Adrenal gland (tissue), 9 donors: ENCODE measurements at regions not wholly inside any gene's neighbourhood (a gene's known extent, or its start where the extent isn't known, plus 50 kb on each side); places are given as distances from the start of the nearest gene placed in this dataset.

Experiments
- DNase-seq, 7 donors: peaks; one replicate each; pipeline ENCODE4 v3.0.0-alpha.2; 2019 to 2020
- H3K27ac ChIP-seq, 5 donors: fragments of 200-600 bp; sonication (generic) in 4 of 5; 1 replicate in 3 of 5; 2 replicates in 2 of 5; pipeline versions ENCODE4 v1.5.1 to v1.8.0; 2016 to 2020; ENCODE audit warnings: mild to moderate bottlenecking in 1 of 5
- H3K27me3 ChIP-seq: fragments of 200-600 bp; 2 replicates; pipeline ENCODE4 v1.8.0; 2021
- H3K36me3 ChIP-seq, 2 donors: fragments of 200-600 bp; replicated peaks in 1 of 2; 1 replicate in 1 of 2; 2 replicates in 1 of 2; pipeline versions ENCODE4 v1.5.1 to v1.8.0; 2018 to 2022
- H3K4me1 ChIP-seq, 2 donors: fragments of 200-600 bp; replicated peaks in 1 of 2; 1 replicate in 1 of 2; 2 replicates in 1 of 2; pipeline versions ENCODE4 v1.5.1 to v1.8.0; 2018 to 2021
- H3K4me3 ChIP-seq, 4 donors: fragments of 200-600 bp; sonication (generic) in 3 of 4; one replicate each; pipeline ENCODE4 v1.5.1; 2016 to 2018
- H3K9me3 ChIP-seq, 3 donors: fragments of 200-600 bp; sonication (generic) in 1 of 3; replicated peaks in 1 of 3; 1 replicate in 2 of 3; 2 replicates in 1 of 3; pipeline versions ENCODE4 v1.5.1 to v1.8.0; 2016 to 2021
- CTCF ChIP-seq, 6 experiments: fragments of 450-650 bp in 4 of 6; fragments of 200-600 bp in 2 of 6; sonication (generic) in 1 of 6; IDR thresholded peaks; 1 replicate in 5 of 6; 2 replicates in 1 of 6; pipeline versions ENCODE4 v1.5.1 to v1.8.0; 2016 to 2021; ENCODE audit warnings: antibody characterized with exemption in 6 of 6, mild to moderate bottlenecking in 2 of 6, moderate library complexity in 1 of 6
- POLR2A ChIP-seq, 2 donors: fragments of 450-650 bp; IDR thresholded peaks; one replicate each; pipeline ENCODE4 v1.6.1; 2017; ENCODE audit warnings: antibody characterized with exemption in 2 of 2, mild to moderate bottlenecking in 2 of 2, moderate library complexity in 1 of 2
- WGBS, 4 donors: extraction: QIAGEN DNeasy Blood & Tissue Kit in 2 of 4; methylation state at CpG; one replicate each; pipeline versions ENCODE4 v1.1.5 to v1.1.7; 2013 to 2017; 5-methylcytosine and 5-hydroxymethylcytosine counted together
- intact Hi-C, 2 donors: fragments of 100-400 bp; cut with DNase I; formaldehyde crosslinking; loops; one replicate each; pipeline versions ENCODE4 v1.14.1 to v1.15.0; 2022 to 2023
- donor health status: healthy with polysubstance abuse.
- donor health status: Bipolar disorder and iron deficiency.
- donor health status: DM: yes; HTN: yes; CAD: no.
- donor health status: DM: no; HTN: no; CAD: no.
- donor health status: DM: no; HTN: no; CAD: no.

GRCh38 chr12:124476011-124476400 is 91.4 kb downstream of the NCOR2 start:
- peaks cover 0 to 22% of the 10 kb centered on the region in 2 donors for H3K4me1 ChIP-seq
- TF ChIP-seq CTCF (IDR thresholded peaks at IDR 0.05) (no peak), POLR2A (IDR thresholded peaks at IDR 0.05) (no peak)
- H3K9me3 ChIP-seq: no peaks in the 10 kb centered on the region
- H3K4me3 ChIP-seq: no peak overlapping the region
- no peak for DNase-seq
- H3K27ac ChIP-seq: no peak overlapping the region
- WGBS, 4 donors: 97 to 100% (median 97%) methylated on average over 7 to 10 of the region's 10 CpGs
- H3K36me3 ChIP-seq: peaks cover 0 to 39% of the 10 kb centered on the region in 2 donors
- H3K27me3 ChIP-seq: no peaks in the 10 kb centered on the region
- intact Hi-C loops: no loop called here

GRCh38 chr12:124475295-124476010 is 92.0 kb downstream of the NCOR2 start:
- H3K4me1 ChIP-seq: peaks cover 0 to 22% of the 10 kb centered on the region in 2 donors
- H3K9me3 ChIP-seq: no peaks in the 10 kb centered on the region
- peak overlapping the region in 2 of 5 donors; percentile 10 to 14 for H3K27ac ChIP-seq
- intact Hi-C loops: no loop called here
- no peak overlapping the region for H3K4me3 ChIP-seq
- H3K27me3 ChIP-seq: no peaks in the 10 kb centered on the region
- peak in 3 of 7 donors; percentile 45 to 61 (median 51) for DNase-seq
- WGBS, 4 donors: 65 to 73% (median 69%) methylated on average over 13 to 14 of the region's 14 CpGs
- TF ChIP-seq POLR2A (IDR thresholded peaks at IDR 0.05): no peak
- no peak for TF ChIP-seq CTCF (IDR thresholded peaks at IDR 0.05)
- peaks cover 0 to 45% of the 10 kb centered on the region in 2 donors for H3K36me3 ChIP-seq

- Histone ChIP-seq H3K27me3 (no peaks in the 10 kb centered on the region), H3K9me3 (no peaks in the 10 kb centered on the region), H3K36me3 (peaks cover 0 to 44% of the 10 kb centered on the region in 2 donors), H3K27ac (peak overlapping the region in 2 of 5 donors; percentile 10 to 14), H3K4me1 (peaks cover 0 to 14% of the 10 kb centered on the region in 2 donors), H3K4me3 (no peak overlapping the region)
- DNase-seq: no peak
- 68 to 86% (median 77%) methylated on average over 1 to 9 of the region's 9 CpGs for WGBS, 4 donors
- no peak for TF ChIP-seq CTCF (IDR thresholded peaks at IDR 0.05)
- intact Hi-C loops: no loop called here
Observed at GRCh38 chr12:124474709-124475108, 92.7 kb downstream of the NCOR2 start.

GRCh38 chr12:124472690-124473279 is 94.6 kb downstream of the NCOR2 start:
- Histone ChIP-seq H3K9me3 (no peaks in the 10 kb centered on the region), H3K4me3 (no peak overlapping the region), H3K27ac (no peak overlapping the region), H3K36me3 (peaks cover 0 to 44% of the 10 kb centered on the region in 2 donors), H3K27me3 (no peaks in the 10 kb centered on the region), H3K4me1 (peaks cover 0 to 12% of the 10 kb centered on the region in 2 donors)
- intact Hi-C loops: no loop called here
- DNase-seq: no peak
- no peak for TF ChIP-seq CTCF (IDR thresholded peaks at IDR 0.05)
- TF ChIP-seq POLR2A (IDR thresholded peaks at IDR 0.05): no peak
- 90 to 99% (median 97%) methylated on average over 7 to 14 of the region's 14 CpGs for WGBS, 4 donors
